DOHH2 (cell line): ENCODE measurements at regions not wholly inside any gene's neighbourhood (a gene's known extent, or its start where the extent isn't known, plus 50 kb on each side); places are given as distances from the start of the nearest gene placed in this dataset.

ENCODE experiments used
- H3F3A ChIP-seq: fragments of 200-600 bp; sonication (generic), shearing (Covaris generic); 2 replicates; pipeline ENCODE4 v1.6.0; 2016; ENCODE audit warnings: antibody characterized with exemption, mild to moderate bottlenecking; ENCODE audit not compliant: control insufficient read depth, insufficient read depth
- H3K27ac ChIP-seq: fragments of 200-600 bp; sonication (generic); 2 replicates; pipeline ENCODE4 v1.5.1; 2014; ENCODE audit warnings: low read depth, mild to moderate bottlenecking, low read length, moderate library complexity
- H3K27me3 ChIP-seq: fragments of 200-600 bp; sonication (generic); 2 replicates; pipeline ENCODE4 v1.6.1; 2014; ENCODE audit warnings: mild to moderate bottlenecking, low read length, mixed read lengths; ENCODE audit not compliant: control insufficient read depth
- H3K36me3 ChIP-seq: fragments of 200-600 bp; sonication (generic); 2 replicates; pipeline ENCODE4 v1.6.1; 2014; ENCODE audit warnings: mild to moderate bottlenecking, low read length, moderate library complexity, mixed read lengths; ENCODE audit not compliant: control insufficient read depth
- H3K4me1 ChIP-seq: fragments of 200-600 bp; sonication (generic); 2 replicates; pipeline ENCODE4 v1.6.1; 2014; ENCODE audit warnings: mild to moderate bottlenecking, low read length, mixed read lengths; ENCODE audit not compliant: control insufficient read depth
- H3K4me2 ChIP-seq: fragments of 200-600 bp; sonication (generic); 2 replicates; pipeline ENCODE4 v1.6.0; 2014; ENCODE audit warnings: mild to moderate bottlenecking, low read length, moderate library complexity
- H3K4me3 ChIP-seq: fragments of 200-600 bp; sonication (generic); 2 replicates; pipeline ENCODE4 v1.5.1; 2014; ENCODE audit warnings: mild to moderate bottlenecking, low read length, mixed read lengths
- H3K79me2 ChIP-seq: fragments of 200-600 bp; sonication (generic); 2 replicates; pipeline ENCODE4 v1.6.1; 2014; ENCODE audit warnings: mild to moderate bottlenecking, low read length, mixed read lengths; ENCODE audit not compliant: control insufficient read depth
- H3K9me2 ChIP-seq: fragments of 200-600 bp; sonication (generic); replicated peaks from 2 replicates; pipeline ENCODE4 v1.6.1; 2014; ENCODE audit warnings: mild to moderate bottlenecking, low read length, mixed read lengths; ENCODE audit not compliant: control insufficient read depth
- H3K9me3 ChIP-seq: fragments of 200-600 bp; sonication (generic); 2 replicates; pipeline ENCODE4 v1.6.1; 2014; ENCODE audit warnings: antibody characterized with exemption, low read length, mixed read lengths; ENCODE audit not compliant: control insufficient read depth, insufficient read depth
- H4K20me1 ChIP-seq: fragments of 200-600 bp; sonication (generic); 2 replicates; pipeline ENCODE4 v1.6.0; 2014; ENCODE audit warnings: low read depth, mild to moderate bottlenecking, antibody characterized with exemption, low read length, moderate library complexity; ENCODE audit not compliant: control insufficient read depth, insufficient read depth
- CTCF ChIP-seq: fragments of 200-600 bp; sonication (generic); IDR thresholded peaks from one replicate; pipeline ENCODE4 v1.5.1; 2014; ENCODE audit warnings: antibody characterized with exemption, mild to moderate bottlenecking, low read depth, low read length; ENCODE audit not compliant: poor library complexity, severe bottlenecking
- EZH2phosphoT487 ChIP-seq: fragments of 200-600 bp; sonication (generic); IDR thresholded peaks from 2 replicates; pipeline ENCODE4 v1.6.1; 2017; ENCODE audit warnings: borderline replicate concordance, mild to moderate bottlenecking, antibody characterized with exemption, low read length, moderate library complexity, mixed read lengths

DNA sequence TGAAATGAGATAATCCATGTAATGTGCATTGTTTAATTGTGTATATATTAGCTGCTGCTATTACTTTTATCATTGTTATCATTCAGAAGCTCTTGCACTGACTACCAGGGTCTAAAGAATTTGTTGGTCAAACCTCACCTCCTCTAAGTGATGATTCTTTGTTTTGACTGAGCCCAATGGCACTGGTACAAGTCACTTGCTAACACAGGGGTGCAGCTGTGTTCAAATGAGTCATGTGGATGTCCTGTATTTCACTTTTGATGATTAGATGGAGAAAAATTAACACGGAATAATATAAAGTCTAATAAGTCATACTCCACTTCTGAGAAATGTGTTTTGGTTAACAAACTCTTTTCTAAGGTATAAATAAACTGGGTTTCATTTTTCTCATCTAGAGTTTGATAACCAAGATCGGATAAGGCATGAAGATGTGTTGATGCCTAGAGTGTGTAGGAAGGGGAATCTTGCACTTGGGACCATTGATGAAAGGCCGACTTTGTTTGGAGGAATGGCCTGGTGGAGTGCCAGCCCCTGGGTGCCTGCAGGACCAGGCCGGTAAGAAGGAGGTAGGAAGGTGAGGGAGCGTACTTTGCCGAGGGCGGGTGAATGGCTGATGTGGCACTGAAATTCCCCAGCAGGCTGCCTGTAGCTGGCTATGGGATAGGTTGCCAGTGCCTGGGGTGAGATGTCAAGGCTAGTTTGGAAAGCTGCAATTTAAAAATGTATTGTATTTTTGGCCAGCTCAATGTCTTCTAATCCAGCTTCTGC, 244.7 kb upstream of the ZPLD1 start:
- Histone ChIP-seq H3K9me2 (no peaks in the 10 kb centered on the region), H3K79me2 (no peaks in the 10 kb centered on the region), H3F3A (no peaks in the 10 kb centered on the region), H3K4me3 (no peak overlapping the region), H3K27ac (no peak overlapping the region), H3K27me3 (no peaks in the 10 kb centered on the region), H4K20me1 (no peaks in the 10 kb centered on the region), H3K36me3 (no peaks in the 10 kb centered on the region), H3K4me2 (no peak overlapping the region), H3K9me3 (no peaks in the 10 kb centered on the region), H3K4me1 (no peaks in the 10 kb centered on the region)
- no peak for TF ChIP-seq EZH2phosphoT487
- no peak for TF ChIP-seq CTCF

DNA sequence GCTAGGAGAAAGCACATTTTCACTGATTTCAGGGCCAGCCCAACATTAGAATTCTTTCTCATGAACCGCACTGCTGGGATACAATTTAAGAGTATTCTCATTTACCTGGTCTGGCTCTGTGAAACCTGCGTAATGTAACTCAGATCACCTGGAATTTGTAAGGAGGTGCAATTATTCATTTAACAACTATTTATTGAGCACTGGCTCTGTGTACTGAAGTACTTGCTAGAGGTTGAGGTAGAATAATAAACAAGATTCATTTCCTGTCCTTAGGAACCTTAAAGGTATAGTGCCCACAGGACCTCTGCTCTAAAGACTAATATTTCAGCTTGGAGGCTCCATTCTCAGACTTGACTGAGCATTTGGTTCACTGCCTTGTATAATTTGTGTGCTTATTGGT, 242.2 kb upstream of the ZPLD1 start:
- Histone ChIP-seq H3K4me1 (no peaks in the 10 kb centered on the region), H3K79me2 (no peaks in the 10 kb centered on the region)
- TF ChIP-seq CTCF: no peak

GRCh38 chr3:102193255-102193654, 241.6 kb upstream of the ZPLD1 start:
- Histone ChIP-seq H3F3A (no peaks in the 10 kb centered on the region), H3K4me3 (no peak overlapping the region), H3K27me3 (no peaks in the 10 kb centered on the region), H4K20me1 (no peaks in the 10 kb centered on the region), H3K4me2 (no peak overlapping the region), H3K9me2 (no peaks in the 10 kb centered on the region), H3K9me3 (no peaks in the 10 kb centered on the region), H3K79me2 (no peaks in the 10 kb centered on the region), H3K36me3 (no peaks in the 10 kb centered on the region), H3K4me1 (no peaks in the 10 kb centered on the region), H3K27ac (no peak overlapping the region)
- TF ChIP-seq CTCF: no peak
- no peak for TF ChIP-seq EZH2phosphoT487

More for the DNA sequence above, 242.2 kb upstream of the ZPLD1 start:
- Histone ChIP-seq H3K36me3 (no peaks in the 10 kb centered on the region), H3K9me3 (no peaks in the 10 kb centered on the region), H3K9me2 (no peaks in the 10 kb centered on the region), H4K20me1 (no peaks in the 10 kb centered on the region), H3K4me3 (no peak overlapping the region), H3F3A (no peaks in the 10 kb centered on the region), H3K4me2 (no peak overlapping the region), H3K27me3 (no peaks in the 10 kb centered on the region), H3K27ac (no peak overlapping the region)
